CD14-positive monocyte (primary cell): ENCODE measurements at regions not wholly inside any gene's neighbourhood (a gene's known extent, or its start where the extent isn't known, plus 50 kb on each side); places are given as distances from the start of the nearest gene placed in this dataset.
A peak's percentile ranks its signal among the peaks of the same experiment; 100 is the strongest.
"Not testable (repeated sequence)": the region's sequence is repeated elsewhere in the genome, so short reads cannot be mapped to it uniquely, and the experiment has no call there.

Experiments used
- DNase-seq, 3 donors: peaks; one replicate each; pipeline ENCODE4 v3.0.0-alpha.2; 2011 to 2022
- H2AFZ ChIP-seq: 2 replicates; pipeline ENCODE4 v1.6.0; 2012; ENCODE audit warnings: mild to moderate bottlenecking, low read depth, low read length, inconsistent platforms; ENCODE audit not compliant: insufficient read depth, poor library complexity, severe bottlenecking
- H3K27ac ChIP-seq, 2 donors: 1 replicate in 1 of 2; 2 replicates in 1 of 2; pipeline ENCODE4 v1.5.1; 2012 to 2013; ENCODE audit warnings: low read length in 2 of 2, control low read depth in 1 of 2, inconsistent platforms in 1 of 2, low read depth in 1 of 2, mild to moderate bottlenecking in 1 of 2
- H3K27me3 ChIP-seq, 2 donors: one replicate each; pipeline versions ENCODE4 v1.6.0 to v1.6.1; 2011 to 2013; ENCODE audit warnings: low read length in 2 of 2; ENCODE audit not compliant: control insufficient read depth in 2 of 2, insufficient read depth in 2 of 2
- H3K36me3 ChIP-seq, 2 donors: replicated peaks in 1 of 2; 1 replicate in 1 of 2; 2 replicates in 1 of 2; pipeline versions ENCODE4 v1.5.1 to v1.6.1; 2012 to 2013; ENCODE audit warnings: low read length in 2 of 2, control low read depth in 1 of 2, inconsistent platforms in 1 of 2, mild to moderate bottlenecking in 1 of 2; ENCODE audit not compliant: insufficient read depth in 2 of 2, control insufficient read depth in 1 of 2
- H3K4me1 ChIP-seq, 2 donors: 1 replicate in 1 of 2; 2 replicates in 1 of 2; pipeline versions ENCODE4 v1.5.1 to v1.6.1; 2012 to 2013; ENCODE audit warnings: low read length in 2 of 2, control low read depth in 1 of 2, inconsistent platforms in 1 of 2, mild to moderate bottlenecking in 1 of 2, moderate library complexity in 1 of 2; ENCODE audit not compliant: insufficient read depth in 2 of 2, control insufficient read depth in 1 of 2
- H3K4me2 ChIP-seq: replicated peaks from 2 replicates; pipeline ENCODE3; 2012; ENCODE audit warnings: low read length, moderate library complexity, mild to moderate bottlenecking; ENCODE audit not compliant: poor library complexity, severe bottlenecking; ENCODE audit errors: extremely low read depth
- H3K4me3 ChIP-seq, 3 experiments: fragments of 200-600 bp in 1 of 3; sonication (generic) in 1 of 3; replicated peaks in 1 of 3; 1 replicate in 2 of 3; 2 replicates in 1 of 3; pipeline ENCODE4 v1.5.1; 2011 to 2013; ENCODE audit warnings: low read length in 3 of 3, mild to moderate bottlenecking in 3 of 3, control low read depth in 2 of 3, low read depth in 2 of 3, inconsistent platforms in 1 of 3, moderate library complexity in 1 of 3
- H3K79me2 ChIP-seq: 2 replicates; pipeline ENCODE4 v1.6.0; 2012; ENCODE audit warnings: mild to moderate bottlenecking, control low read depth, inconsistent platforms, low read length, moderate library complexity; ENCODE audit not compliant: insufficient read depth
- H3K9ac ChIP-seq: 2 replicates; pipeline ENCODE4 v1.6.0; 2017; ENCODE audit warnings: low read length, mild to moderate bottlenecking; ENCODE audit not compliant: insufficient read depth, poor library complexity, severe bottlenecking
- H3K9me3 ChIP-seq, 2 donors: replicated peaks in 1 of 2; 1 replicate in 1 of 2; 2 replicates in 1 of 2; pipeline versions ENCODE4 v1.5.1 to v1.6.1; 2012 to 2013; ENCODE audit warnings: low read length in 2 of 2, control low read depth in 1 of 2; ENCODE audit not compliant: control insufficient read depth in 1 of 2, insufficient read depth in 1 of 2
- H4K20me1 ChIP-seq: 2 replicates; pipeline ENCODE4 v1.6.0; 2012; ENCODE audit warnings: mild to moderate bottlenecking, low read length, control low read depth, moderate library complexity; ENCODE audit not compliant: insufficient read depth
- H3K27ac Mint-ChIP-seq, 7 donors: one replicate each; pipeline ENCODE4 v1.8.0; 2020; ENCODE audit warnings: mild to moderate bottlenecking in 7 of 7, mixed read lengths in 7 of 7, moderate library complexity in 6 of 7, inconsistent platforms in 2 of 7
- H3K27me3 Mint-ChIP-seq, 3 donors: one replicate each; pipeline ENCODE4 v1.8.0; 2021 to 2022; ENCODE audit warnings: low read depth in 3 of 3, mild to moderate bottlenecking in 3 of 3, mixed read lengths in 3 of 3, moderate library complexity in 3 of 3, inconsistent platforms in 1 of 3
- H3K36me3 Mint-ChIP-seq, 2 donors: one replicate each; pipeline ENCODE4 v1.8.0; 2020; ENCODE audit warnings: mixed read lengths in 2 of 2, inconsistent platforms in 1 of 2, mild to moderate bottlenecking in 1 of 2
- H3K4me1 Mint-ChIP-seq: one replicate; pipeline ENCODE4 v1.8.0; 2020; ENCODE audit warnings: mild to moderate bottlenecking, mixed read lengths
- H3K4me3 Mint-ChIP-seq, 2 donors: one replicate each; pipeline ENCODE4 v1.8.0; 2020; ENCODE audit warnings: mild to moderate bottlenecking in 2 of 2, mixed read lengths in 2 of 2, moderate library complexity in 1 of 2
- H3K9me3 Mint-ChIP-seq, 7 donors: one replicate each; pipeline ENCODE4 v1.8.0; 2020 to 2022; ENCODE audit warnings: mixed read lengths in 7 of 7, mild to moderate bottlenecking in 6 of 7, moderate library complexity in 6 of 7, inconsistent platforms in 2 of 7
- CTCF ChIP-seq: fragments of 200-600 bp; IDR thresholded peaks from one replicate; pipeline ENCODE4 v1.8.0; 2022; ENCODE audit warnings: antibody characterized with exemption, mild to moderate bottlenecking
- WGBS: methylation state at CpG from one replicate; pipeline ENCODE4 v1.1.5; 2013; ENCODE audit warnings: missing lambda C conversion rate; ENCODE audit not compliant: insufficient coverage; 5-methylcytosine and 5-hydroxymethylcytosine counted together
- intact Hi-C, 2 donors: fragments of 100-400 bp; cut with micrococcal nuclease; formaldehyde crosslinking; loops; one replicate each; pipeline versions ENCODE4 v1.15.0 to v1.15.1; 2023

DNA sequence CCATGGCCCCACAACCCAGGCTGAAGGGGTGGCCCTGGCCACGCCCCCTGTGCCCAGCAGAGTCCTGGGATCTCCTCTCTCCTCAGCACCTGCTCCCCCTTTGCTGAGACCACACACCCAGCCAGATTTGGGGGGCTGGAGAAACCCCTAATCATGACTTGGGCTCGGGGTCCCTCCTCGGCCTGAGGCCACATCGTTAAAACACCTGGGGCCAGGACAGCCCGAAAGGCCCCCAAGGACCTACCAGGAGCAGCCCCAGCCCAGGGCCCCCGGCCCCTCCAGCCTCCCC lies 116.7 kb downstream of the FAM53A start:
- Mint-ChIP-seq H3K4me3 (no peak overlapping the region), H3K36me3 (no peaks in the 10 kb centered on the region), H3K27me3 (peaks cover 16 to 43% (median 23%) of the 10 kb centered on the region in 3 donors), H3K9me3 (peaks cover 0 to 3% (median 0%) of the 10 kb centered on the region in 7 donors), H3K4me1 (no peaks in the 10 kb centered on the region), H3K27ac (no peak overlapping the region)
- Histone ChIP-seq H3K9ac (no peak overlapping the region), H3K4me2 (no peak overlapping the region), H3K27ac (no peak overlapping the region), H3K9me3 (no peaks in the 10 kb centered on the region), H3K36me3 (no peaks in the 10 kb centered on the region), H3K4me3 (no peak overlapping the region), H2AFZ (no peak overlapping the region), H4K20me1 (no peaks in the 10 kb centered on the region), H3K79me2 (no peaks in the 10 kb centered on the region), H3K27me3 (peaks cover 0 to 6% of the 10 kb centered on the region in 2 donors), H3K4me1 (no peaks in the 10 kb centered on the region)
- no peak for DNase-seq
- WGBS = 71% methylated on average over 1 of the region's 6 CpGs
- TF ChIP-seq CTCF = no peak
- intact Hi-C loops = no loop called here

DNA sequence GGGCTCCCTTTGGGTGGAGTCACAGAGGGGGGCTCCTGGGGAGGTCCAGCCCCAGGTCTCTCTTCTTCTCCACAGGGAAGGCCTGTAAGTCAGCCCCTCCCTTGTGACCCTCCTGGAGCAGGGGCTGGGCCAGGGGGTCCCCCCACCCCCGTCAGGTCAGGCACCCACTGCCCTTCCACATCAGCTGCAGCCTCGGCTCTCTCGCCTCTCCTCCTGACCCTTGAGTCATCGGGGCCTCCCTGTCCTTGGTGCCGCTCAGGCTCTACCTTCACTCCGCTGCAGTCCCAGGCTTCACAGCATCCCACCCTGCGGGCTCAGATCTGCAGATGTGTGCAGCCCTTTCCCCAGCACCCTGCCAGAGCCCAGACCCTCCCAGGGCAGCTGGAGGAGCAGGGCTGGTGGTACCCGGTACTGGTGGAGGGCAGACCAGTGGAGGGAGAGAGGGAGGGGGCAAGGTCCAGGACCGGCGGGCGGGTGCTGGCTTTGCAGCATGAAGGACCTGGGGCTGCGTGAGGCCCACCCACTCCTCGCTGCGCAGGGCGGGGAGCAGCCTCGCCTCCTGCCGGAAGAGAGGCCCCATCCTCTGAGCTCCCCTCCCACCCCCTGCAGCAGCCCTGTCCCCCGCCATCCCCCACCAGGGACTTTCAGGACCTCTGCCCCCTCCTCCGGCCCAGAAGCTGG lies 117.1 kb downstream of the FAM53A start:
- intact Hi-C loops = no loop called here
- Histone ChIP-seq H3K9ac (no peak overlapping the region), H3K27ac (no peak overlapping the region), H2AFZ (no peak overlapping the region), H3K79me2 (no peaks in the 10 kb centered on the region), H3K36me3 (no peaks in the 10 kb centered on the region), H3K27me3 (peaks cover 0 to 6% of the 10 kb centered on the region in 2 donors), H3K4me2 (no peak overlapping the region), H3K4me3 (no peak overlapping the region), H3K9me3 (no peaks in the 10 kb centered on the region), H4K20me1 (no peaks in the 10 kb centered on the region), H3K4me1 (no peaks in the 10 kb centered on the region)
- Mint-ChIP-seq H3K4me3 (no peak overlapping the region), H3K4me1 (no peaks in the 10 kb centered on the region), H3K27ac (no peak overlapping the region), H3K36me3 (no peaks in the 10 kb centered on the region), H3K9me3 (peaks cover 0 to 3% (median 0%) of the 10 kb centered on the region in 7 donors), H3K27me3 (peaks cover 16 to 43% (median 21%) of the 10 kb centered on the region in 3 donors)
- 49% methylated on average over 11 of the region's 19 CpGs for WGBS
- no peak for DNase-seq
- no peak for TF ChIP-seq CTCF

DNA sequence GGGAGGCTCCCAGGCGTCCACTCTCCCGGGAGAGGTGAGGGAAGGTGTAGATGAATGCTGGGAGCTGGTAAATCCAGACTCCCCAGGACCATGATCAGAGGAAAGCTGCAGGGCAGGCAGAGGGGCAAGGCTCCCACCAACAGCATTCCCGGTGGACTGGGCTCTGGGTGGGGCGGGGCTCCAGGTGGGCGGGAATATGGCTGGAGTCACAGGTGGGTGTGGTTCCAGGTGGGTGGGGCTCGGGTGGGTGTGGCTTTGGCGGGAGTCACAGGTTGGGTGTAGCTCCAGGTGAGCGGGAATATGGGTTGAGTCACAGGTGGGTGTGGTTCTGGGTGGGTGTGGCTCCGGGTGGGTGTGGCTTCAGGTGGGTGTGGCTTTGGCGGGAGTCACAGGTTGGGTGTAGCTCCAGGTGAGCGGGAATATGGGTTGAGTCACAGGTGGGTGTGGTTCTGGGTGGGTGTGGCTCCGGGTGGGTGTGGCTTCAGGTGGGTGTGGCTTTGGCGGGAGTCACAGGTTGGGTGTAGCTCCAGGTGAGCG lies 117.7 kb downstream of the FAM53A start:
- intact Hi-C loops, H3K4me3 ChIP-seq, H3K36me3 ChIP-seq, H3K27ac ChIP-seq, H3K4me1 ChIP-seq, H3K9me3 ChIP-seq, H3K4me2 ChIP-seq, H3K36me3 Mint-ChIP-seq, H4K20me1 ChIP-seq, H3K9me3 Mint-ChIP-seq, H3K27me3 ChIP-seq, H3K9ac ChIP-seq, DNase-seq, H3K4me1 Mint-ChIP-seq, H2AFZ ChIP-seq, H3K79me2 ChIP-seq, H3K27ac Mint-ChIP-seq: not testable (repeated sequence)
- WGBS = 44% methylated on average over 4 of the region's 14 CpGs
- H3K27me3 Mint-ChIP-seq = peaks cover 16 to 43% (median 21%) of the 10 kb centered on the region in 3 donors
- peak overlapping the region in 1 of 2 donors; percentile 55 for H3K4me3 Mint-ChIP-seq
